GM06990 (cell line): ENCODE measurements at regions not wholly inside any gene's neighbourhood (a gene's known extent, or its start where the extent isn't known, plus 50 kb on each side); places are given as distances from the start of the nearest gene placed in this dataset.

ENCODE experiments used
- DNase-seq: peaks from one replicate; pipeline ENCODE4 v3.0.0-alpha.2; 2011; ENCODE audit not compliant: insufficient read length; ENCODE audit errors: extremely low read depth
- H3K27me3 ChIP-seq: replicated peaks from 2 replicates; pipeline ENCODE4 v1.6.0; 2011; ENCODE audit warnings: low read length; ENCODE audit not compliant: control insufficient read depth, insufficient read depth
- H3K36me3 ChIP-seq: 2 replicates; pipeline ENCODE4 v1.5.1; 2011; ENCODE audit warnings: low read length; ENCODE audit not compliant: control insufficient read depth, insufficient read depth
- H3K4me3 ChIP-seq: replicated peaks from 2 replicates; pipeline ENCODE4 v1.5.1; 2011; ENCODE audit warnings: low read depth, mild to moderate bottlenecking, control low read depth, low read length
- TF ChIP-seq, protein P1 (sequence below): IDR thresholded peaks from 2 replicates; pipeline ENCODE4 v1.5.1; 2011; ENCODE audit warnings: low read length, control low read depth, mild to moderate bottlenecking, inconsistent platforms; ENCODE audit not compliant: insufficient read depth, poor library complexity, severe bottlenecking

- TF ChIP-seq, protein P1, sequence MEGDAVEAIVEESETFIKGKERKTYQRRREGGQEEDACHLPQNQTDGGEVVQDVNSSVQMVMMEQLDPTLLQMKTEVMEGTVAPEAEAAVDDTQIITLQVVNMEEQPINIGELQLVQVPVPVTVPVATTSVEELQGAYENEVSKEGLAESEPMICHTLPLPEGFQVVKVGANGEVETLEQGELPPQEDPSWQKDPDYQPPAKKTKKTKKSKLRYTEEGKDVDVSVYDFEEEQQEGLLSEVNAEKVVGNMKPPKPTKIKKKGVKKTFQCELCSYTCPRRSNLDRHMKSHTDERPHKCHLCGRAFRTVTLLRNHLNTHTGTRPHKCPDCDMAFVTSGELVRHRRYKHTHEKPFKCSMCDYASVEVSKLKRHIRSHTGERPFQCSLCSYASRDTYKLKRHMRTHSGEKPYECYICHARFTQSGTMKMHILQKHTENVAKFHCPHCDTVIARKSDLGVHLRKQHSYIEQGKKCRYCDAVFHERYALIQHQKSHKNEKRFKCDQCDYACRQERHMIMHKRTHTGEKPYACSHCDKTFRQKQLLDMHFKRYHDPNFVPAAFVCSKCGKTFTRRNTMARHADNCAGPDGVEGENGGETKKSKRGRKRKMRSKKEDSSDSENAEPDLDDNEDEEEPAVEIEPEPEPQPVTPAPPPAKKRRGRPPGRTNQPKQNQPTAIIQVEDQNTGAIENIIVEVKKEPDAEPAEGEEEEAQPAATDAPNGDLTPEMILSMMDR, result no peak
- no peaks in the 10 kb centered on the region for H3K36me3 ChIP-seq
Observed at GRCh38 chr2:42853549-42854206, 61.3 kb upstream of the HAAO start.

GRCh38 chr2:42852798-42853197 is 60.4 kb upstream of the HAAO start:
- no peak for DNase-seq
- TF ChIP-seq, protein P1, result no peak
- H3K36me3 ChIP-seq, result no peaks in the 10 kb centered on the region
- no peak overlapping the region for H3K4me3 ChIP-seq
- no peaks in the 10 kb centered on the region for H3K27me3 ChIP-seq

More at GRCh38 chr2:42853549-42854206, 61.3 kb upstream of the HAAO start:
- Histone ChIP-seq H3K27me3 (no peaks in the 10 kb centered on the region), H3K4me3 (no peak overlapping the region)
- DNase-seq, result no peak

- H3K36me3 ChIP-seq, result no peaks in the 10 kb centered on the region
- TF ChIP-seq, protein P1, result no peak
- H3K4me3 ChIP-seq, result no peak overlapping the region
- DNase-seq, result no peak
- H3K27me3 ChIP-seq, result no peaks in the 10 kb centered on the region
Observed at GRCh38 chr2:42851740-42852250, 59.4 kb upstream of the HAAO start.

GRCh38 chr2:42851186-42851585 is 58.8 kb upstream of the HAAO start:
- H3K36me3 ChIP-seq, result no peaks in the 10 kb centered on the region
- TF ChIP-seq, protein P1, result no peak
- no peak for DNase-seq
- no peak overlapping the region for H3K4me3 ChIP-seq
- H3K27me3 ChIP-seq, result no peaks in the 10 kb centered on the region

DNA sequence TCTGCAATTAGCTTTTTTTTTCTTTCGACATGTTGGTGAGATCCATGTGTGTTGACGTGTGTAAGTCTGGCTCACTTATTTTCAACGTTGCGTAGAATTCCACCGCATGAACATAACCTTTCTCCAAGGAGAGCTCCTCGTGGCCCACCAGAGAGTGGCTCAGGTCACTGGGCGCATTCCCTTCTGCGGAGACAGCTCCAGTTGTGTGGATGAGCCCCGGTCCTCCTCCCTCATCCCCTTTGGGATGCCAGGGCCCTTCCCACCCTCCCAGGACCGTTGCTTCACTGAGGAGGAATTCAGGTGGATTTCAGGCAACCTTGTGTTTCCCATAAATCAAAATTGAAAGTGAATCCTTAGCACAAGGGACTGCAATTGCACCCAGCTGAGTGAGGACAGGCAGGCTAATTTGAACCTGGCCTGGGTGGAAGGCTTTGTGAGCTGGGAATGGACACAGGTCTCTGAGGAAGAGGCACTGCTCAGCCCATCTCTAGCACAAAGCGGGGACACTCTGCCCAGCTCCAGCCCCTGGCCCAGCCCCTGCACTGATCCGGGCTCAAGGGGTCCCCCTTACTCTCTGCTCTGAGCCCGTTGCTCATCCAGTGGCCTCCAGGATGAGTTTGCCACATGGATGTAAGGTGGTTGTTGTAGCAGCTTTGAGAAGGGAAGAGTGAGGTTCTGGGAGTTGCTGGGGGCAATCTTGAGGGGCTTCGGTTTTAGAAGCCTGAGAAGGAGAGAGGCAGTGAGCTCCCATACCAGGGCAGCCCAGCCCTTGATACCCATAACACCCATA is 57.8 kb upstream of the HAAO start:
- H3K36me3 ChIP-seq, result no peaks in the 10 kb centered on the region

More for the DNA sequence above, 57.8 kb upstream of the HAAO start:
- TF ChIP-seq, protein P1, result no peak
- no peak overlapping the region for H3K4me3 ChIP-seq
- DNase-seq, result no peak
- no peaks in the 10 kb centered on the region for H3K27me3 ChIP-seq
